Posterior vena cava (tissue), 2 donors: ENCODE measurements at regions not wholly inside any gene's neighbourhood (a gene's known extent, or its start where the extent isn't known, plus 50 kb on each side); places are given as distances from the start of the nearest gene placed in this dataset.
"Not testable (repeated sequence)": the region's sequence is repeated elsewhere in the genome, so short reads cannot be mapped to it uniquely, and the experiment has no call there.

ENCODE experiments used
- DNase-seq: peaks from one replicate; pipeline ENCODE4 v3.0.0-alpha.2; 2020; ENCODE audit warnings: low spot score
- intact Hi-C, 2 donors: fragments of 100-400 bp; cut with DNase I; formaldehyde crosslinking; loops; one replicate each; pipeline versions ENCODE4 v1.14.1 to v1.14.2; 2022 to 2023
- donor health status: DM: yes; HTN: yes; CAD: no.
- donor health status: DM: yes; HTN: yes; CAD: no.

DNA sequence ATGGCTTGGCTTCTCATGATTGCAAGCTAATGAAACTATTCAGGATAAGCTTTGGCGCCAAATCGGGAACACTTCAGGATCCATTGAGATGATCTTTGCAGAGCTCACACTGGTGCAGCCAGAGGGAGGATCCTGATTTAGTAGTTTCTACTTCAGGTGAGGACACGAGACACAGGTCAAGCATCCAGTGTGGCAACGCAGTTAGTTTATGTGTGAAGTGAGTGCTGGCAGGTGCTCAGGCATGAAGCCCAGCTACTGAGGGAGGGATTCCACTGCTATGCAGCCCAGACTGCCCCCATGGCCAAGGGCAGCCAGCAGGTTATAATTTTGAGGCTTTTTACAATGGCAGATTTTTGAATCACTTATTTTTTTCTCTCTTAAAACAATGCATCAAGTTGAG is 113.5 kb upstream of the PCED1B start:
- DNase-seq: no peak
- intact Hi-C loops: no loop called here

DNA sequence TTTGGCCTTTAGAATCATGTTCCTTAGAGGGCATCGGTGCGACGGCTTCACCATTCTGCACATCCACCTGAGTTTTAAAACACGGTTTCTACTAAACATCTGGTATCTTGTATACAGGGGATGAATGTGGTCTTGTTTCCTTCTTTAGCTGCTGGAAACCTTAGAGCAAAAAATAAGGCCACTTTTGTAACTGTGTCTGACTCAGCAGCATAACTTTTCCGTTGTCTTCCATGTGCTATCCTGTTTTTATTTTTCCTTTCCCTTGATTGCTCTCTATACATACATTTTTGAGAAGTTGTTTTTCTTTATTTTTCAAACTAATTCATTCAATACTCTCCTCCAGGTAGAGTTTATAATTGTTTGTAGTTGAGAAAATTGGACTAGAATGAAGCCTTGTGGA is 108.8 kb upstream of the PCED1B start:
- intact Hi-C loops: no loop called here
- DNase-seq: no peak

DNA sequence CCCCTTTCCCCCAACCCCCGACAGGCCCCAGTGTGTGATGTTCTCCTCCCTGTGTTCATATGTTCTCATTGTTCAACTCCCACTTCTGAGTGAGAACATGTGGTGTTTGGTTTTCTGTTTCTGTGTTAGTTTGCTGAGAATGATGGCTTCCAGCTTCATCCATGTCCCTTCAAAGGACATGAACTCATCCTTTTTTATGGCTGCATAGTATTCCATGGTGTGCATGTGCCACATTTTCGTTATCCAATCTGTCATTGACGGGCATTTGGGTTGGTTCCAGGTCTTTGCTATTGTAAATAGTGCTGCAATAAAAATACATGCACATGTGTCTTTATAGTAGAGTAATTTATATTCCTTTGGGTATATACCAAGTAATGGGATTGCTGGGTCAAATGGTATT is 105.5 kb upstream of the PCED1B start:
- DNase-seq, intact Hi-C loops: not testable (repeated sequence)

DNA sequence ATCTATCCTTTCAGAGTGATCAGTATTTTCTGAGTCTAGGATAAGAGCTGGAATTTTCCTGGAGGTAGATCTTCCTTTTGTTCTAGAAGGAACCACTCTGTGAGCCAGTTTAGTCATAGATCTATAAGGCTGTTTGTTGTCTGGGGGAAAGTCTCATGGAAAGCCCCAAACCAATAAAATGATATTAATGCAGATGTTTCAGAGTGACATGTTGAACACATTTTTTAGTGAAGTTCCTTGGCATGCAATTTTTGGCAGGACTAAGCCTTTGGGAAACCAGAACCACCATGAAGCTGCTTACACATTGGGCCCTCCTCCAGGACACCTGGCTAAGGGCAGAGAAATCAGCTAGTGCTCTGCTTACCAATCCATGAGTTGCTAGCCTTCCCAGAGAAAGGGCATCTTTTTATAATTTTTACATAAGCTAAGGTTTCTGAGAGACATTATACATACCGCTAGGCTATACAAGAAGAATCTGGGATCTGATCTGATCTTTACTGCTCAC is 101.5 kb upstream of the PCED1B start:
- DNase-seq: no peak

DNA sequence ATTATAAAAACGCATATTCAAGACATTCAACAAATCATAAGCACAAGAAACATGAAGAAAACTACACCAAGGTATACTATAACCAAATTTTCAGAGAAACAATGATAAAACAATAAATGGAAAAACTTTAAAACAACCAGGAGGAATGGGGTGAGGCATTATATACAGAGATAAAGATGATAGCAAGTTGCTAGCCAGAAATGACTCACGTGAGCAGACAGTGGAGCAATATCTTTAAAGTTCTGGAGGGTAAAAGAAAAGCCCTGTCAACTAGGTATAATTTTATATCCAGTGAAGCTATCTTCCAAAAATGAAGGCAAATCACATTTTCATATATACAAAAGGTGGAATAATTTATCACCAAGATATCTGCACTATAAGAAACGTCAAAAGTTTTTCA is 97.8 kb upstream of the PCED1B start:
- intact Hi-C loops: no loop called here
- DNase-seq: no peak

More for the DNA sequence above, 101.5 kb upstream of the PCED1B start:
- intact Hi-C loops: no loop called here

DNA sequence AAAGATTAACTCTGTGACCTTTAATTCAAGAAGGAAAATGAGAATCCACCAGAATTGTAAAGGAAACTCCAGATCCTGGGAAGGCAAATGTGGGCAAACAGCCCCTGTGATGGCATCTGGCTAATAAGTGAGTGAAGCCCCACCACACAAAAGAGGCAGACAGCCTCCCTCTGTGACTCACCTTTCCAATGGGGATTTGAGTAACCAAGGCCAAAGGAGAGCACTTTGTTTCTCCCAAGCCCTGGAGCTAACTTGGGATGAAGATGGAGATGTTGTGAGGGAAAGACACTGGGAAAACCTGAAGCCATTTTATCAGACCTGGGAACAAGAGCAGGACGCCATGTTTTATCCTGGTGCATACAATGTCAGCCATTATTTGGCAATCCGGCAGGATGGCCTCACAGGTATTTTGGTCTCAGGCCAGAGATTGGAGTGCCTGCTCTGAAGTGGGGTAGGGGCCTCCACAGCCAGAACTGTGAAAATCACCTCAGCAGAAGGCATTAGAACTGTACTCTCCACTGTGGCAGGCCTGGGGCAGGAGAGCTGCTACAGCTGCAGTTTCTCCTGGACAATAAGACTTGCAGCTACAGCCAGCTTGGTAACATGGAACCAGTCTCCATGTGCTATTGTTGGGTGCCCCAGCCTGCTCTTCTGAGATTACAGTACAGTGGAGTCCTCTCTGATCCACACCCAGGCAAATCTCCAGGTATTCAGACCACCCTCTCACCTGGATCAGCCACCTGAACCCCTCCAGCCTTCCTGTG is 96.6 kb upstream of the PCED1B start:
- intact Hi-C loops: no loop called here

DNA sequence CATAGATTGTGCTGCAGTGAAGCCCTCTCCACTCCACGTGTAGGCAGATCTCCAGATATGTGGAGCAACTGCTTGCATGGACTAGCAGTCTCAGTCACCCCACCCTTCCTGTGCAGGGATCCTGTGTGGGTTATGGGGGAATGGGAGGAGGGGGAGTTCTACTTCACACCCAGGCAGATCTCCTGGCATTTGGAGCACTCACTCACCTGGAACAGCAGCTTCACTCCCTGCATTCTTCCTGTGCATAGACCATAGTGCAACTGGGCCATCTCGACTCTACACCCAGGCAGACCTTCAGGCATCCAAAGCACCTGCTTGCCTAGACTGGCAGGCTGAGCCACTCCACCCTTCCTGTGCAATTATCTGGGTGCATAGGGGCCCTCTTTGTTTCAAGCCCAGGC is 96.0 kb upstream of the PCED1B start:
- DNase-seq: no peak
- intact Hi-C loops: no loop called here

More for the DNA sequence above, 96.6 kb upstream of the PCED1B start:
- DNase-seq: no peak

DNA sequence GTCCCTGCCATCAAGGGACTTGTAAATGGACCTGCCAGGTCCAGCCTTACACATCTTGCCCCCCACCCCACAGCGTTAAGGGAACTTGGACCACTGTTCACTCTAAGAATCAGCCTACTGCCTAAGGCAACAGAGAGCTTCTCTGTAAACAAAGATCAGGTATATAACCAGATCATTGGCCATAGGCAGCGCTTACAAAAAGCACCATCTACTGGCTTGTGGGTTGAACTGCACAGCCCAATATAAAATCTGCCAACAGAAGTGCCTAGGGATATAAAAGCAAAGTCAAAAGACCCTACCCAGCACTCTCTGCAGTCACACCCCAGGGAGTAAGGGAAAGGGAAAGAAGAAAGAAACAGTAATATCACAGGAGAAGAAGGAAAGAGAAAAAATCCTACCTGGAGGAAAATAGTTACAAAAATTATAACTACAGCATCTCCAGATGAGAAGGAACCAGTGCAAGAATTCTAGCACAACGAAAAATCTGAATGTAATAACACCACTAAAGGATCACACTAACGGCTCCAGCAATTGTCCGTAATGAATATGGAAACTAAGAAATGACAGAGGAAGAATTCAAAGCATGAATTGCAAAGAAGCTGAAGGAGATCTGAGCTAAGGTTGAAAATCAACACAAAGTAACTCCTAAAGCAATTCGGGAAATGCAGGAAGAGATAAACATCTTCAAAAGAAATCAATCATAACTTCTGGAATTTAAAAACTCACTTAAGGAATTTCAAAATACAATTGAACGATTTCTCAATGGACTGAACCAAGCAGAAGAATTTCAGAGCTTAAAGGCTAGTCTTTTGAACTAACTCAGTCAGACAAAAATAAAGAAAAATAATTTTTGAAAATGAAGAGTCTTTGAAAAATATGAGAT is 95.2 kb upstream of the PCED1B start:
- intact Hi-C loops: no loop called here
- no peak for DNase-seq

DNA sequence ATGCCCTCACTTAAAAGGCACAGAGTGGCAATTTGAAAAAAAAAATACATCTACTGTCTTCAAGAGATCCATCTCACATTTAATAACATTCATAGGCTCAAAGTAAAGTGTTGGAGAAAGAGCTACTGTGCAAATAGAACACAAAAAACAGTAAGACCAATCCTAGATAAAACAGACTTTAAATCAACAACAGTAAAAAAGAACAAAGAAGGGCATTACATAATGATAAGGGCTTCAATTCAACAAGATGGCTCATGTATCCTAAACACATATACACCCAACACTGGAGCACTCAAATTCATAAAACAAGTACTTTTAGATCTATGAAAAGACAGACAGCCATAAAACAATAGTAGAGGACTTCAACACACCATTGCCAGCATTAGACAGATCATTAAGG is 93.6 kb upstream of the PCED1B start:
- intact Hi-C loops: no loop called here
- no peak for DNase-seq

DNA sequence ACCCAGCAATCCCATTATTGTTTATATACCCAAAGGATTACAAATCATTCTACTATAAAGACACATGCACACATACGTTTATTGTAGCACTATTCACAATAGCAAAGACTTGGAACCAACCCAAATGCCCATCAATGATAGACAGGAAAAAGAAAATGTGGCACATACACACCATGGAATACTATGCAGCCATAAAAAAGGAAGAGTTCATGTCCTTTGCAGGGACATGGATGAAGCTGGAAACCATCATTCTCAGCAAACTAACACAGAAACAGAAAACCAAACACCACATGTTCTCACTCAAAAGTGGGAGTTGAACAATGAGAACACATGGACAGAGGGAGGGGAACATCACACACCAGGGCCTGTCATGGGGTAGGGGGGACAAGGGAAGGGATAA is 91.3 kb upstream of the PCED1B start:
- DNase-seq, intact Hi-C loops: not testable (repeated sequence)

DNA sequence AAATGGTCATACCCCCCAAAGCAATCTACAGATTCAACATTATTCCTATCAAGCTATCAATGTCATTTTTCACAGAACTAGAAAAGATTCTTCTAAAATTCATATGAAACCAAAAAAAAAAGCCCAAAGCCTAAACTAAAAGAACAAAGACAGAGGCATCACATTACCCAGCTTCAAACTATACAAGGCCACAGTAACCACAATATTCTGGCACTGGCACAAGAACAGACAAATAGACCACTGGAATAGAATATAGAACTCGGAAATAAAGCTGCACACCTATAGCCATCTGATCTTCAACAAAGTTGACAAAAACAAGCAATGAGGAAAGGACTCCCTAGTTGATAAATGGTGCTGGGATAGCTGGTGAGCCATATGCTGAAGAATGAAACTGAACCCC is 89.2 kb upstream of the PCED1B start:
- intact Hi-C loops: no loop called here
- DNase-seq: no peak

DNA sequence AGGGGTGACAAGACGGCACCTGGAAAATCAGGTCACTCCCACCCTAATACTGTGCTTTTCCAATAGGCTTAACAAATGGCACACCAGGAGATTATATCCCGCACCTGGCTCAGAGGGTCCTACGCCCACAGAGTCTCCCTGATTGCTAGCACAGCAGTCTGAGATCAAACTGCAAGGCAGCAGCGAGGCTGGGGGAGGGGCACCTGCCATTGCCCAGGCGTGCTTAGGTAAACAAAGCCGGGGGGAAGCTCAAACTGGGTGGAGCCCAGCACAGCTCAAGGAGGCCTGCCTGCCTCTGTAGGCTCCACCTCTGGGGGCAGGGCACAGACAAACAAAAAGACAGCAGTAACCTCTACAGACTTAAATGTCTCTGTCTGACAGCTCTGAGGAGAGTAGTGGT is 87.4 kb upstream of the PCED1B start:
- DNase-seq: not testable (repeated sequence)

DNA sequence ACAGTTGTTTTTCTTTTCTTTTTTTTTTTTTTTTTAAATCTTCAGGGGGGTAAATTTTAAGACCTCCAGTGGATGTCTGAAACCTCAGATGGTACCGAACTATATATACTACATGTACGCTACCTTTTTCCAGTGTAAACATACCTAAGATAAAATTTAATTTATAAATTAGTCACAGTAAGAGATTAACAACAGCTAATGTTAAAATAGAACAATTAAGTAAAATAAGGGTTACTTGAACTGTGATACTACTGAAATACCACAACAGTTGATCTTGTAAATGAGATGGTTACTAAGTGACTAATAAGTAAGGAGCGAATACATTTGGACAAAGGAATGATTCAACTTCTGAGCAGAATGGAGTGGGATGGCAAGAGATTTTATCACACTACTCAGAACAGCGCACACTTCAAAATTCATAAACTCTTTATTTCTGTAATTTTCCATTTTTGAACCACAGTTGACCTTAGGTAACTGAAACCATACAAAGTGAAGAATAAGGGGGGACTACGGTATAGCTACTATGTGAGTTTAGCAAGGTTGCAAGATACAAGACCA is 80.5 kb upstream of the PCED1B start:
- intact Hi-C loops: no loop called here
- no peak for DNase-seq

More for the DNA sequence above, 87.4 kb upstream of the PCED1B start:
- intact Hi-C loops: not testable (repeated sequence)

DNA sequence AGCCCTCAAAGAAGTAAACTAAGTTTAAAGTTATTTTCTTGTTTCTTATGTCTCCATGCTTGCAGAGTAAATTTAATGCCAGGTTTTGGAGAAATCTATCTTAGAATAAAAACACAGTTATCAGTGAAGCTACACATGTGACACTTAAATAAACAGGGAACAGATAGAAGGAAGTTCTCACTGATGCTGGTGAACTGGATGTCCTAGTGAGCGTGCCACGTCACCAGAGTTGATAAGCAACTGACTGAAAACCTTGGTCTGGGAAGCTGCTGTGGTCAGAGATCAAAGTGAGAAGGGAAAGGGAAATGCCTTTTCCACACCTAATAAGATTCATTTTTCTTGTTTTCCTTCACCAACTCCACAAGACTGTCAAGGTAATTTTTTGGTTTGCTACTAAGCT is 74.8 kb upstream of the PCED1B start:
- DNase-seq: no peak
- intact Hi-C loops: no loop called here

DNA sequence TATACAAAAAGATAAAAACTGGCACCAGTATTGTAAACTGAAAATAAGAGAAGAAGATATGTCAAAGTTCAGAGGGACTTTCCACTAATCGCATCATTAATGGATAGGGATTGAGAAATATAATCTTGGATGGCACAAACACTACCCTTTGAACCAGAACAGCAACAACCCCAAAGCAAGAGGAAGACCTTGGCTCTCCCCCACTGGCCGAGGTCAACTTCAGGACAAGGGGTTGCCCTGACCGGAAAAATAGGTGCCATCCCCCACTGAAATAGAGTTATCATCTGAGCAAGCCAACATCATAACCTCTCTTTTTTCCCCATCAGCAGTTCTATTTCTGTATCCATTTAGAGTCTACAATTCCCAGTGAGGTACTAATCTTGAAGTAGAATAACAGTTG is 72.4 kb upstream of the PCED1B start:
- intact Hi-C loops: no loop called here

DNA sequence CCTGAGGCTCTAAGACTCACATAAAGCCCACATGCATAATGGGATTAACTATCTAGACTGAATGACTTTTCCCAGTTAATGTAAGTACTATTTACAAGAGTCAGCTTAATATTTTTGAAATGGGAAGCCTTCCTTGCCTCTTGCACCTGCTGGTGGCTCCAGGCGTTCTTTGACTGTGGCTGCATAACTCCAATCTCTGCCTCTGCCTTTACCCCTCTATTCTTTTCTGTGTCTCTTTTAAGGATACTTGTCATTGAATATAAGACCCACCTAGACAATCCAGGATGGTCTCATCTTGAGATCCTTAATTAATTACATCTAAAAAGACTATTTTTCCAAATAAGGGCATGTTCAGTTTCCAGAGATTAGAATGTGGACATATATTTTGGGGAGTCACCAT is 66.9 kb upstream of the PCED1B start:
- DNase-seq: no peak
- intact Hi-C loops: no loop called here

More for the DNA sequence above, 72.4 kb upstream of the PCED1B start:
- no peak for DNase-seq

DNA sequence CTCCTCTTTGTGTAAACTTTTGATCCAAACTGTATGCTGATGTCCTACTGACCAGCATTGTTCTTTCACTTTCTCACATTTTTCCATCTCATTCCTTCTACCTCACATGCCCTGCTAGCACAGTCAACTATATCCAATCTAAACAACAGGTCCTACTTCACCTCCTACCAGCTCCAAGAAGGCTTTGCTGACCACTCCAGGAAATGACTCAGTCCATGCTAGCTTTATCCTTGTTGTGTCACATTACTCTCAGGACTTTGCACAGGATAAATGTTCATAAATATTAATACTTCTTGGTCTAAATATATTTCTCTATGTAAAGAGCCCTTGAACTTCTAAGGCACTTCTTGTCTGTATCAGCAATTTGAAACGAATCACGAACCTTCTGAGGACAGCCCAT is 64.9 kb upstream of the PCED1B start:
- intact Hi-C loops: no loop called here
- no peak for DNase-seq

DNA sequence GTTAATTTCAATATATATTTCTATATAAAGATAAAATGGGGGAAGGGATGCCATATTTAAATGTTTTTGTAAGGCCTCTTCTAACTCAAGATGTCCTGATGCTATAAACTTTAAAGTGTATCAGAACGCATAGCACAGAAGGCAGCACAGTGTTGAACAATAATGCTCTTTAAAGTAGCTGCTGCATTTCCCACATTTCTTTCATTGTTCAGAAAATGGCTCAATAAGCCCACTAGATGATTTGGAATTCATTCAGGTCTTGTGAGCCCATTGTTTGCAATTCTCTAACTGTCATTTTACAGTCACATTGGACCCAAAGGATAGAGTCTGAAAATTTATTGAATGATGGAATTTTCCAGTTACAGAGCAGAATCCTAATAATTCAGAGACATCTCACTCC is 64.0 kb upstream of the PCED1B start:
- no peak for DNase-seq
- intact Hi-C loops: no loop called here

DNA sequence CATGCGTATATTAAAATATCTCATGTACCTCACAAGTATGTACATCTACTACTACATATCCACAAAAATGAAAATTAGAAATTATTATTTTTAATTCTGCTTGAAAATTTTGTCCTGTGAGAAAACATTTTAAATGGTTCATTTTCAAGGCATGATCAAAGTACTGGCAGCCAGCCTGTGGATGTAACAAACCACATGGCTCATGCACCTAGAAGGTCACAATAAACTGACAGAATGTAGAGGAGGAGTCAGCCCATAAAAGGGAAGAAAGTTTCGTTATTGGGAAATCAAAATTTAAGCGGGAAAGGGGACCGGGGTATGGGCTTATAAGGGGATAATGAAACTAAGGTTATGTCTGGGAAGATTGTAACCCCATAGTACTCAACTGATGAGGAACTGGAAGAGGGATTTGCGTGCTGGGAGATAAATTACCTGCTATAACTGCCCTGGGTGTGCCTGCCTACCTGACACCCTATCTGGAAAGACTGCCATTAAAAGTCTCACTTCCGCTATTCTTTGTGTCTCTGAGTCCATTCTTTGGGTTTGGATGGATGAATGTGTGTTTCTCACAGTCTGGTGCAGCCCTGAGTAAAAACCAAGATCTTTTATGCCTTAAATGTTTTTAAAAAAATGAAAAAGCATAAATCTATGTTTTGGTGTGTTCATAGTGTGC is 62.2 kb upstream of the PCED1B start:
- DNase-seq: no peak
- intact Hi-C loops: no loop called here
